IPS-18a (cell line): ENCODE measurements at regions not wholly inside any gene's neighbourhood (a gene's known extent, or its start where the extent isn't known, plus 50 kb on each side); places are given as distances from the start of the nearest gene placed in this dataset.
"Not testable (repeated sequence)": the region's sequence is repeated elsewhere in the genome, so short reads cannot be mapped to it uniquely, and the experiment has no call there.

ENCODE experiments used
- H3K27ac ChIP-seq: one replicate; pipeline ENCODE4 v1.5.1; 2013; ENCODE audit warnings: low read length
- H3K27me3 ChIP-seq: one replicate; pipeline ENCODE4 v1.6.1; 2013; ENCODE audit warnings: mild to moderate bottlenecking, low read length; ENCODE audit not compliant: control insufficient read depth, insufficient read depth
- H3K36me3 ChIP-seq: one replicate; pipeline ENCODE4 v1.6.1; 2013; ENCODE audit warnings: low read depth, low read length; ENCODE audit not compliant: control insufficient read depth
- H3K4me1 ChIP-seq: one replicate; pipeline ENCODE4 v1.6.1; 2013; ENCODE audit warnings: low read depth, low read length; ENCODE audit not compliant: control insufficient read depth
- H3K4me3 ChIP-seq: one replicate; pipeline ENCODE4 v1.5.1; 2013; ENCODE audit warnings: low read length
- H3K9ac ChIP-seq: one replicate; pipeline ENCODE4 v1.6.1; 2013; ENCODE audit warnings: mild to moderate bottlenecking, low read length, moderate library complexity
- H3K9me3 ChIP-seq: one replicate; pipeline ENCODE4 v1.6.1; 2013; ENCODE audit warnings: low read depth, low read length; ENCODE audit not compliant: control insufficient read depth

GRCh38 chr9:135286187-135286925, 193.2 kb upstream of the PPP1R26 start:
- not testable (repeated sequence) for H3K4me3 ChIP-seq, H3K27ac ChIP-seq, H3K4me1 ChIP-seq, H3K27me3 ChIP-seq, H3K9me3 ChIP-seq, H3K9ac ChIP-seq, H3K36me3 ChIP-seq

- Histone ChIP-seq H3K36me3 (no peaks in the 10 kb centered on the region), H3K27me3 (no peaks in the 10 kb centered on the region), H3K9me3 (no peaks in the 10 kb centered on the region), H3K4me3 (no peak overlapping the region), H3K27ac (no peak overlapping the region), H3K4me1 (no peaks in the 10 kb centered on the region), H3K9ac (no peak overlapping the region)
Measured at GRCh38 chr9:135286961-135287360, 192.6 kb upstream of the PPP1R26 start.

DNA sequence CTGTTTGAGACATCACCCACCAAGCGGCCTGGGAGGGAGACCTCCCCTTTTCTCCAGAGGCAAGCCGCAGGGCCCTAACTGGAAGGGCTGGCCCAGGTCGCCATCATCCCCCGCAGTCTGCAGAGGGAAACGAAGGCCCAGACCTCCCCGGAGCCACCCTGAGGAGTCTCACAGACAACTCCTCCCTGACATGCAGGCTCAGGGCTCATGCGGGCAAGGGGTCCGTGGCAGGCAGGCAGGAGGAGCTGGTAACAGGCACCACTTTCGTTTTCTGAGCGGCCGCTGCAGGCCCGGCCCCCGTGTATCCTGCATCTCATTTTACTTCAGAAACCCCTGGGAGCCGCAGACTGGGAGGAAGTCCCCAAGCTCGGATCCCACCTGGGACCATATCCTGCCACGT, 192.0 kb upstream of the PPP1R26 start:
- no peaks in the 10 kb centered on the region for H3K27me3 ChIP-seq
- H3K9ac ChIP-seq, result no peak overlapping the region
- H3K9me3 ChIP-seq, result no peaks in the 10 kb centered on the region
- H3K27ac ChIP-seq, result no peak overlapping the region
- no peaks in the 10 kb centered on the region for H3K4me1 ChIP-seq
- no peak overlapping the region for H3K4me3 ChIP-seq
- H3K36me3 ChIP-seq, result no peaks in the 10 kb centered on the region

DNA sequence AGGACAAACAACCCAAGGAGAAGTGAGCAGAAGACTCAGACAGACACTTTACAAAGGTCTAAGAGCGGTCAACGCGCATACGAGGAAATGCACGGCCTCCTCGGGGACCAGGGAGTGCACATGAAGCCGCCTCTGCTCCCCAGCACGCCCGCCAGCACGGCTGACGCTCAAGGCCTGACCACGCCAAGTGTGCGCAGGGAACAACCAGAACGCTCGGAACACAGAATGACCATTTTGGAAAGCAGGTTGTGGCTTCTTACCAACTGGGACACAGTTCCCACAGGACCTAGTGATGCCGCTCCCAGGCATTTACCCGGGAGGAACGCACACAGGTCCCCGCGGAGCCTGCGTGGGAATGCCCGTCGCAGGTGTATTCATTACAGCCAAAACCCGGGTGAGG, 191.5 kb upstream of the PPP1R26 start:
- no peak overlapping the region for H3K4me3 ChIP-seq
- H3K9ac ChIP-seq, result no peak overlapping the region
- no peaks in the 10 kb centered on the region for H3K9me3 ChIP-seq
- no peaks in the 10 kb centered on the region for H3K36me3 ChIP-seq
- no peaks in the 10 kb centered on the region for H3K4me1 ChIP-seq
- H3K27me3 ChIP-seq, result no peaks in the 10 kb centered on the region
- H3K27ac ChIP-seq, result no peak overlapping the region

DNA sequence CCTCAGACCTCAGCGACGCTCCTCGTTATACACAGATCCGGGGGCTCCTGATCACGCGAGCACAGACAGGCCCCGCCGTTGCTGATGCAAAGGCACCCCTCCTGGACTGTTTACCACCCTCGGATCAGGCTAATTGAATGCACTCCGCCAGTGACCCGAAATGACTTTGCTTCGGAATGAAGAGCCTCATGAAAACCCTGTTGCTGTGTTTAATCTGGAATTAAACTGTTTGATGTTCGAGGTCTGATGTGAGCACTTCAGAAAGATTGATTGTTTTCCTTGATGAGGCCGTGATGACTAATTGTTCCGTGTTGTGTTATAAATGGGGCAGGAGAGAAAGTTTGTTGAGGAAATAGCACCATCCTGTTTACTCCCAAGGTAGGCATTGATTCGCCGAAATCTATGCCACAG, 190.5 kb upstream of the PPP1R26 start:
- H3K9ac ChIP-seq, result no peak overlapping the region
- no peaks in the 10 kb centered on the region for H3K4me1 ChIP-seq
- H3K9me3 ChIP-seq, result no peaks in the 10 kb centered on the region
- H3K36me3 ChIP-seq, result no peaks in the 10 kb centered on the region
- H3K27me3 ChIP-seq, result no peaks in the 10 kb centered on the region
- H3K27ac ChIP-seq, result no peak overlapping the region
- H3K4me3 ChIP-seq, result no peak overlapping the region

GRCh38 chr9:135290086-135290485, 189.5 kb upstream of the PPP1R26 start:
- H3K4me3 ChIP-seq, result no peak overlapping the region
- no peak overlapping the region for H3K9ac ChIP-seq
- no peaks in the 10 kb centered on the region for H3K36me3 ChIP-seq
- H3K27ac ChIP-seq, result no peak overlapping the region
- H3K4me1 ChIP-seq, result peaks cover 1% of the 10 kb centered on the region
- no peaks in the 10 kb centered on the region for H3K27me3 ChIP-seq
- no peaks in the 10 kb centered on the region for H3K9me3 ChIP-seq

- Histone ChIP-seq H3K4me3 (no peak overlapping the region), H3K4me1 (peaks cover 4% of the 10 kb centered on the region), H3K27me3 (no peaks in the 10 kb centered on the region), H3K9me3 (no peaks in the 10 kb centered on the region), H3K36me3 (no peaks in the 10 kb centered on the region), H3K9ac (no peak overlapping the region), H3K27ac (no peak overlapping the region)
Measured at GRCh38 chr9:135290566-135290965, 189.0 kb upstream of the PPP1R26 start.

DNA sequence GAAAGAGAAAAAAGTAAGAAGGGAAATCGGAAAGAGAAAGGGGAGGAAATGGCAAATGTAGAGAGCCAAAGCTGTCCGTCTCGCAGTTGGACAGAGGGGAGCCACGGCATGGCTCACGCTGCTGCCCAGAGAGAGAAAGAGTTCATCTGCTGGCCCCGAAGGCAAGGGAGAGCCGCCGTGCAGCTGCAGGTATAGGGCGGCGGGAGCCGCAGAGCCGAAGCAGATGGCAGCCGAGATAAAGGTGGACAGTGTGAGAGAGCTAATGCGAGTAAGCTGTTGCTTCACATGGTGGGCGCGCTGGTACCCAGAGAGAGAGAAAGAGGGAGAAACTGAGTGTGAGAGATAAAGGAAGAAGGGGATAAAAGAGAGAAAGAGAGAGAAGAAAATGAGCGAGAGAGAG, 188.4 kb upstream of the PPP1R26 start:
- Histone ChIP-seq H3K36me3 (no peaks in the 10 kb centered on the region), H3K27me3 (no peaks in the 10 kb centered on the region), H3K27ac (no peak overlapping the region), H3K9ac (no peak overlapping the region), H3K4me3 (no peak overlapping the region), H3K9me3 (no peaks in the 10 kb centered on the region), H3K4me1 (peaks cover 10% of the 10 kb centered on the region)

DNA sequence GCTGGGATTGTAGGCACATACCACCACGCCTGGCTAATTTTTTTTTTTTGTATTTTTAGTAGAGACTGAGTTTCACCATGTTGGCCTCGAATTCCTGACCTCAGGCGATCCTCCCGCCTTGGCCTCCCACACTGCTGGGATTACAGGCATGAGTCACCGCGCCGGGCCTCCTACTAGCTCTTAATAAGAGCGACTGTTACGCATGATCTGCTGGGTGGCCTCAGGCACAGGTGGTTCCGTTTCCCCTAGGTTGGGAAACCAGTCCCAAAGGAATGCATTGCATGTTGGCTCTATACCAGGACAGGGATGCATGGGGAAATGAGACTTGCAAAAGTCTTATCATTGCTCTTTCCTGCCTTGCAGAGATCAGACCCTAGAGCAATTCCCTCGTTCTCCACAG, 184.7 kb upstream of the PPP1R26 start:
- H3K9me3 ChIP-seq, result no peaks in the 10 kb centered on the region
- H3K4me3 ChIP-seq, result no peak overlapping the region
- no peaks in the 10 kb centered on the region for H3K27me3 ChIP-seq
- no peak overlapping the region for H3K9ac ChIP-seq
- peaks cover 17% of the 10 kb centered on the region for H3K4me1 ChIP-seq
- H3K36me3 ChIP-seq, result no peaks in the 10 kb centered on the region
- H3K27ac ChIP-seq, result no peak overlapping the region

DNA sequence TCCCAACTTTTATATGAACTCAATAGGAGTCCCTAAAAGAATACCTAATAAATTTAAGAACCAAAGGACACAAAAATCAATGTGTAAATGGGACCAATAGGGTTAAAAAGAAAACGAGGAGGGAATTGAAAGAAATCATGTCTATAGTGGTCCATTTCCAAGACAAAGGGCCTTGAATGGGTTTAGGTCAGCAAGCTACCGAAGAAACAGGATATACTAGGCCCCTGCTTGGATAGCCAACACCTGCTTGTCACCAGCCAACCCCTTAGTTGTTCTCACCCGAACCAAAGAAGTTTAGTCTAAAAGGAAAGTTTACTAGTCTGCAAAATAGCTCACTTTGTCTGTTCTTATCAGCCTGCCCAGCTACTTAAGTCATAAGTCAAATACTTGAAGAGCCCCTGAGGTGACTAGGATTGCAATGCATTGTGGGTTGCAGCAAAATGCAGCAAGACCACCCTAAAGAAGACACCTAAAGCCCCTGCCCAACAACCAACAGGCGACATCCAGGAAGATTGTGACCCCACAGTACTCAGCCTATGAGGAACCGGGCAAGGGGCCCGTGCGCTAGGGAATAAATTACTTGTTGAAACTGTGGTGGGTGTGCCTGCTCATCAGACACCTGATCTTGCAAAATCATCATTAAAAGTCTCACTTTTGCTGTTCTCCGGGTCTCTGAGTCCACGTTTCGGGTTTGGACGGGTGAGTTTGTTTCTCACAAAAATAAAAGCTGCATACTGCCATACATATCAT, 183.9 kb upstream of the PPP1R26 start:
- Histone ChIP-seq H3K36me3 (no peaks in the 10 kb centered on the region), H3K27me3 (no peaks in the 10 kb centered on the region)

GRCh38 chr9:135296735-135297455, 182.7 kb upstream of the PPP1R26 start:
- H3K27ac ChIP-seq, result no peak overlapping the region
- H3K4me1 ChIP-seq, result peaks cover 17% of the 10 kb centered on the region
- H3K27me3 ChIP-seq, result no peaks in the 10 kb centered on the region
- no peak overlapping the region for H3K4me3 ChIP-seq
- H3K9me3 ChIP-seq, result no peaks in the 10 kb centered on the region
- H3K36me3 ChIP-seq, result no peaks in the 10 kb centered on the region
- H3K9ac ChIP-seq, result no peak overlapping the region

More for the DNA sequence above, 183.9 kb upstream of the PPP1R26 start:
- Histone ChIP-seq H3K9ac (no peak overlapping the region), H3K27ac (no peak overlapping the region), H3K4me1 (peaks cover 17% of the 10 kb centered on the region), H3K4me3 (no peak overlapping the region), H3K9me3 (no peaks in the 10 kb centered on the region)
